HG02852 (cell line): ENCODE measurements at regions not wholly inside any gene's neighbourhood (a gene's known extent, or its start where the extent isn't known, plus 50 kb on each side); places are given as distances from the start of the nearest gene placed in this dataset.
"Not testable (repeated sequence)": the region's sequence is repeated elsewhere in the genome, so short reads cannot be mapped to it uniquely, and the experiment has no call there.

ENCODE experiments used
- ATAC-seq: cut with Tn5 transposase; IDR thresholded peaks from one replicate; pipeline ENCODE4 v1.9.1; 2021; ENCODE audit warnings: mild to moderate bottlenecking, moderate library complexity; ENCODE audit not compliant: unreplicated experiment

DNA sequence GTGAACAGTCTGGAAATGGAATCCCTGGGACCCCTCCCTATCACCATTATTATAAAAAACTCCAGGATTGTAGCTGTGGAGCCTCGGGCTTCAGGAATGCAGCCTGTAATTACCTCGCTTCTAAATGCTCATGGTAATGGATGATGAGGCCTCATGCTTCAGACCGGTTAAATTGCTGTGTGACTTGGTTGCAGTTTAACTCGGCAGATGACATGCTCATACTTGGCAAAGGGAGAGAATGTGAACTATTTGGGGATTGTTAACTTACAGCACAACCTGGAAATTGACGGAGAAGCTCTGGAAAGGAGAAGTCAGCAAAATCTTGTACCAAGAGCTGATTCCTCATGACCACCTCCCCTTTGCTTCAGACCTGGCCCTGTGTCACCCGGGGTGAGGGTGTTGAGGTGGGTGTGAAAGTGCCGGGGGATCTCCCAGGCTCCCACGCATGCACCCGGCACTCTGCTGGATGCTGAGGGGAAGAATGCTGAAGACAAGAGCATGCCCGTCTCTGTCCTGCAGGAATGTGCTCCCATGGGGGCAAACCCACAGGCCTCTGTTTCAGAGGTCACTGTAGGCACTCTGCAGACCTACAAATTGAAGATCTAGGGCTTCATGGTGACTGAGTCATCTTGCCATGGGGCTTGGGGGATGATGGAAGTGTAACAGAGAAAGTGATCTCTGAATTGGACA lies 364.8 kb downstream of the RPS6KC1 start:
- ATAC-seq, result no peak

DNA sequence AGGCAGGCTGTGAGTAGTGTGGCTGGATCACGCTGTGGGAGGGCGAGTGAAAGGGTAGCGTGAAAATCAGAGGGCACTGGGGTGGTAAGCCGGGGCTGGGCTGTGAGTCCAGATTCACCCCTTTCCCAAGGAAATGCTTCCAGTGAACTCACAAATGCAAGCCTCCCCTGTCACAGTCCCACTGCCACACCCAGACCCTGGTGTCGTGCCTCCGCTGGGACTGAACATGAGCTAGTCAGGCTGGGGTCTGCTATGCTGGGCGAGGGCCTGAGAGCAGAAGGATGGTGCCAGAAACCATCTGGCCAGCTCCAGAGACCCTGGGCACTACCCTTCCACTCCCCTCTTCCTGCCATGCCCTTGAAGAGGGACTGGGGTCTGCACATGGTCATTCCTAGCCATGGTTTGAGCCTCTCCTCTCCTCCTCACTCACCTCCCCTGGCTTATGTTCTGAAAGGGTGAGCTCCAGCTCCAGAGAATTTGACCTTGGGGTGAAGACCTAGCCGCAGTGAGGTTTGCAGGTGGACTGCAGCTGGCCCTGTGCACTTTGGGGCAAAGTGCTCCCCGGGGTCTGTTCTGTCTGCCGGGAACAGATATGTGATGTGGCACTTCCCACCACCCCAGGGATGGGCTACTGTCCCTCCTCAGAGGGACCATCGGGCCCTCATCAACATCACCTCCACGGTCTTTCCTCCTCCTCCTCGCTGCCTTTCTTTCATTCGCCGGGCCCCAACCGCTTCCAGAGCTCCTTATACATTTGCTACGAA lies 365.6 kb downstream of the RPS6KC1 start:
- no peak for ATAC-seq

DNA sequence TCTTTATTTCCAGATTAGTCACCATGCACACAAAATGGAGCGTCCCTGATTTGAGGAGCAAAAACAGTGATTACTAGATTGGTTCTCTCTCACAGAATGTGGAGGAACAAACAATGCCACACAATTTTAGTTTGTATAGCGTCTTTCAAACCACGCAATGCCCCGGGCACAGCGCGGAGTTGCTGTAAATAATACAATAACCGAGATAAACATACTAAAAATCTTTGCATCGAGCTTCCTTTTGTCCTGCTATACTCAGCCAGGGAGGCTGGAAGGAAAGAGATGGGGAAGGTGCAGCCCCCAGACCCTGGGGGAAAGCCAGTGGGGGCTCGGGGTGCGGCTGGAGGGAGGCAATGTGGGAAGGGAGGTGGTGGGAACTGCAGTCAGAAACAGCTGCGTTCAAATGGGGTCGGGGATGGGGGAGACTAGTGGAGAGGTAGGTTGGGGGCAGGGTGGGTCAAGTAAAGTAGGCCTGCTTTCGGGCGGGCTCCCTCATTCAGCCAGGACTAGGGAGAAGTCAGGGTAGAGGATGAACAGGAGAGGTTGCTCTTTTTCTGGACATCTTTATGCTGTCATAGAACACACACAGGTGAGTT lies 366.3 kb downstream of the RPS6KC1 start:
- no peak for ATAC-seq

DNA sequence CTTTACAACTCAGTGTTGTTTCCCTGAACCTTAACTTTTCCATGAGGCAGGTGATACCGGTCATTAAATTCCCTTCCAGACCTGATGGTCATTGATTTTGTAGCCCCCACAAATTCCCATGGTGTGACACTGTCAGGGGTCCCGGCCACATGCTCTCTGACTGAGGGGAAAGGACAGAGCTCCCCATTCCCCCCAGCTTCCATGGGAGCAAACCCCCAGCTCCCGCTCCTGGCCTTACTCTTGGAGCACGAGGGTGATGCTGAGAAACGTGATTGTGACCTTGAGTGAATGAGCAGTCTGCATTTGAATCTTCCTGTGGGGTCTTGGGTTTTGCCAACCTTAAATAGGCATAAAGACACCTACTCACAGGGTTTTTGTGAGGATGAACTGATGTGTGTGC lies 366.8 kb downstream of the RPS6KC1 start:
- ATAC-seq, result no peak

DNA sequence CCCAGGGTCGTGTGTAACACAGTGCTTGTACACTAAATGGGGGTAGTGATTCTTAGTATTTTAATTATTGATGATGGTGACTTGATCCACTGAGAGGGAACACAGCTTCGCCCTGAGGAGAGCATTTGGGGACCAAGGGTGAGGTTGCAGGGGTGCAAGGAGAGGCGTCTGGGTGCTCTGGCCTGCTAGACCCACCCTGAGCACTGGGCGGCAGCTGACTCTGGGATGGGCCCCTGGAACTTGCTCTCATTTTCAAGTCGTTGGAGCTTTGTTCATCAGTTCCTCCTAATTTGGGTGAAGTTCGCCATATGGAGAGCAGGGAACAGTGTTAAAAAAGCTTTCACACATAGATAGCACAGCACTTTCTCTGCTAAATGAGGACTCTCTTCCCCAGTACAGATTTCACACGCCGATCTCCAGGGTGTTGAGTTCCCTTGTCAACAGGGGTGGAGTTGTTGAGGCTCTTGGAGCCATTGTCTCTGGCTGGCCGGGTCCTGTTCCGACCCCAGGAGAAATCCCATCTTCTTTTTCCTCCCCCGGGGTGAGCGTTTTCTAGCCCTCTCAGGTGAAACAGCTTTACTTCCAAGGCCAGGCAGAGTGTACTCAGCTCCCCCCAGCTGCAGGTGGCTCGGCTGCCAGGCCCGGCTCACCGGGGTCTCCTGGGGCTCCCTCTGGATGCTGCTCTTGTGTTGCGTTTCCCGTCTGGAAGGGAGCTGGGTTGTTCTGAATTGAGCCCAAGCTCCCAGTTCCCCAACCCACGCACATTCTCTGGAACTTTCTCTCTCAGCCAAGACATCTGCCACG lies 367.4 kb downstream of the RPS6KC1 start:
- no peak for ATAC-seq

DNA sequence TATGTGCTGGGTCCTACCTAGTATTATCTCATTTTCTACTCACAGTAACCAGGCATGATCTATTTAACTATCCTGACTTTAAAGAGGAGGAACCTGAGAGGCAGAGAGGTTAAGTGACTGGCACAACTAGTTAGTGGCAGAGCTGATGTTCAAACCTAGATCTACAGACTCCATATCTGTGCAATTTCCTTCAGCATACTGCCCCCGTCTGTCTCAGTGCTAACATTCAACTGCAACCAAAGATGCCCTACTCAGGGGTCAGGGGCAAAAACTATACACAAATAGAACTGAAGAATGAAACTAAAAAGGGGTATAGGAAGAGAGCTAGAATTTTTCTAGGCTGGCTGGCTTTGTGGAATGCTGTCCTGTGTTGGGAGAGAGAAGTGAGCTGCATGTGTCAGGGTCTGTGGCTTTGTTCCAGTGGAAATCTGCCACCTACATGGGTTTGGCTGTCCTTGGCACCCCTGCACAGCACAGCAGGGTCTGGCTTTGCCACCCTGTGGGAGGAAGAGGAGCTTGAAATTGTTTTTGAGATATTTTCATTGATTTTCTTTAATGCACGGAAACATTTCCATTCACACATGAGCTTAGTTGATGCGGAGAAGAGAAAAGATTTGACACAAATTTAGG lies 368.5 kb downstream of the RPS6KC1 start:
- ATAC-seq, result no peak

DNA sequence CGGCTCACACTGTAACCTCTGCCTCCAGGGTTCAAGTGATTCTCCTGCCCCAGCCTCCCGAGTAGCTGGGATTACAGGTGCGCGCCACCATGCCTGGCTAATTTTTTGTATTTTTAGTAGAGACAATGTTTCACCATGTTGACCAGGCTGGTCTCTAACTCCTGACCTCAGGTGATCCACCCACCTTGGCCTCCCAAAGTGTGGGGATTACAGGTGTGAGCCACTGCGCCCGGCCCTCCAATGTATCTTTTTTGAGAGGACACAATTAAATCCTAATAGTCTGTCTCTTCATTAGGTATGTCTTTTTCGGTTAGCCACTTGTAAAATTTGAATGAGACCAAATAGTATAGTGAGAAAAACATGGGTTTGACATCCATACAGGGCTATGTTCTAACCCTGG lies 370.1 kb downstream of the RPS6KC1 start:
- ATAC-seq, result not testable (repeated sequence)

DNA sequence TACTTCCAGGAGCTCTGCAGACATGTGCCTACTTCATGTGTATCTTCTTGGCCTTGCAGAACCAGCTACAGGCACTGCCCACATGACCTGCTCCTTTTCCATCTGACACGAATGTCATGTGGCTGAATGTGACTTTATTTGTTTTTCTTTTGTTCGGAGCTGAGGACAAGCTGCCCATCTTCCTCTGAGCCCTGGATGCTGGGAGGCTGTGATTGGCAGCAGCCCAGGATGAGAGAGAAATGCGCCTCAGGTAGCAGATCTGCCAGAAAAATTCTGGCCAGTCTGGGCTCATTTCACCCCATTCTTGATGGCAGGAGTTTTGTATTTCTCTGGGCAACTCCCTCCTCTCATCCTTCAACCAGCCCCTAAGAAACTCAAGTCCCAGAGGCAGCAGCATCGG lies 372.0 kb downstream of the RPS6KC1 start:
- ATAC-seq, result no peak

DNA sequence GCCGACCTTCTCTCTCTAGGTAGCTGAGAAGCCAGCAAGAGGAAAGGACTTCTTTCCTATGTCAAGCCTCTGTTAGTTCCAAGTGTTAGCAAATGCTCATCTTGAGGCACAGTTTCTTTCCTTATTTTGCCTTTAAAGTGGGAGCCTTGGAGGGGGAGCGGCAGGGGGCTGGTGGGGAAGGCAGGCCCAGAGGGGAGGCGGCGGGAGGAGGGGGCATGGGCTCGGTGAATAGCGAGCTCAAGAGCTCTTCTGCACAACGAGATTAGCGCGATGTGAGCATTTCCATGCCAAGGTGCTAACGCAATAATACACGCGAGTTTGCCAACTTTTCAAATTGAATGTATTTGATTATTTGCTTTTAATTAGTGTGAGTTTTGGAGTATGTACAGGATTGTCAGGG lies 372.6 kb downstream of the RPS6KC1 start:
- ATAC-seq, result no peak

DNA sequence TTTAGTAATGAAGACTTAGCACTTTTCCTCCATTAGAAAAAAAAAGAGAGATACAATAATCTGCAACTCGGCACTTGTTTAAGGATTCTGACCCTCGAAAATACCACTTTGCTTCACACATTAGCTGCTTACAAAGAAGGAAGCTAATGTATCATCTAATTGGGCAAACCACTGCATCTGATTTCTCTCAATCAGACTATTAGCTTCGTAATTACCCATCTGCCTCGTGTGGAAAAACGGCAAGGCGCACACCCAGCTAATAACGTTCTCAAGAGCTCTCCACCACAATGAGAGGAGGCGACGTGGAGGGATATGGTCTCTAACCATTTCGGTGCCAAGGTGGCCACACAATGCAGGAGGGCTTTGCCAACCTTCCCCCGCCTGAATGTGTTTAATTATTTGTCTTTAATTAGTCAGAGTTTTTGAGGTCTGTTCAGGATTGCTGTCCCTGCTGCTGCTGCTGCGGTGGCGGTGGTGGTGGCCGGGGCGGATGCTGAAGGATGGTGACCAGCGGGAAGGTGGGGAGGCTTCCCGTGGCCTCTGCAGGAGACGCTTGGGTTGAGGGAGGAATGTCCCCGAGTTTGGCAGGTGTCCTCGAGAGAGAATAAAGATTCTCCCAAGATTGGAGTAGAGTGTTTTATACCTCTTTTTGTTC lies 374.5 kb downstream of the RPS6KC1 start:
- ATAC-seq, result no peak

DNA sequence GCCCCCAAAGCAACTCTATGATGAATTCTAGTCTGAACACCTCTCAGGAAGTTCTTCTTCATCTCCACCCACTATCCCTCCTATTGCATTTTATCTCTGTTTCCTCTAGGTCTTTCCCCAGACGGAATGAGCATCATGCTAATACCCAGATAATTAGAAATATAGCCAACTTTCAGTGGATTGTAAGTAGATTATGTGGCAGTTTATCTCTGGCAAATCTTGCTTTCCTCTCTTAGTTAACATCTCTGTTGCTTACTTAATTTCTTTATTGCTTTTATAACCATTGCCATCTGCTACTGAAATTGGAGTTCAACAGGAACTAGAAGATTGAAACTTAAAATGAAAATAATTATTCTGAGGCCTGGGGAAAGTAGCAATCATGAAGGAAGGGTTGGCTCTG lies 378.6 kb downstream of the RPS6KC1 start:
- ATAC-seq, result no peak

DNA sequence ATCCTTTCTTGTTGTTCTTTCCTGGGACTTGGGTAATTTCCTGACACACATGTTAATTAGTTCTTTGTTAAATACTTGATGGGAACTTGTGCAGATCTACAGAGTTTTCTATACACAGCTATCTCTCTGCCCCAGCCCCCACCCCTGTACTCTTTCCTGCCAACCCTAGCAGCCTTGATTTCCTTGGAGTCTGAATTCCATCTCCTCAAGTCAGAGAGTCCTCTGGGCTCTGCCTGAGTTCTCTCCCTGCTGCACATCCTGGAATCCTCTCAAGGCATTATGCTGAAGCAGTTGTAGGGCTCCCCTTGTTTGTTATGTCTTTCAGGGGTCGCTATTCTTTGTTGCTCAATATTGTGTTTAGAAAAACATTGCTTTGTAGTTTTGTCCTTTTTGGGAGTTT lies 384.7 kb downstream of the RPS6KC1 start:
- ATAC-seq, result no peak

DNA sequence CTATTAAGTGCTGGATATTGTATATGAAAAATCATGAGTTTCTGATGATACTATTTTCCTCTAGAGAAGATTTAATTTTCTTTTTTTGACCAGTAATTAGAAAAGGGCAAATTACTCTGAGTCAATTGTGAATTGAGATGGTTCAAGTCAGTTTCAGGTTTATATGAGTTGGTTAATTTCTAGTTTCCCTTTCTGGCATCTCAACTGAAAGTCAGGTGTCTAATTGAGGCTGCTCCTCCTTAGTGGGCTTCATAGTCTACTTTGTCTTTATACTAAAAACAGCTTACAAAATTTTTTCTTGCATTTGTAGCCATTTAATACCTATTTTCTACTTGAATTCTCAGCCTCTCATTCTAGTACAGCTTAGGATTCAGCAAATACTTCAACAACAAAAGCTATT lies 387.3 kb downstream of the RPS6KC1 start:
- ATAC-seq, result no peak

DNA sequence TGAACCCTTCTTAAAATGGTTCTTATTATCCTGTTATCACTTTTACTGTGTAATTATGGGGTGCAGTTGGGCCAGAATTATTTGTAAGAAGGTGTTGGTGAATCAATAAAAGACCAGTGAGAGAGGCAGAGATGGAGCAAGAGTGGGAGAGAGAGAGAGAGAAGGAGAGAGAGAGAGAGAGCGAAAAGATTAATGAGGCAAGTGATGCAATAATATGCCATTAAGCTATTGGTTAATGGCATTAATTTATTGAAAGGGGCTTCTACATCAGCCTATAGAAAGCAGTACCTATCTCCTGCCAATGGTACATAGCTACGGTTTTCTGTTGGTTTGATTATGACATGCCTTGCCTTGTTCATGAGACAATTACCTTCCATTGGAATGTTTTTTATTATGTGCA lies 388.7 kb downstream of the RPS6KC1 start:
- no peak for ATAC-seq

DNA sequence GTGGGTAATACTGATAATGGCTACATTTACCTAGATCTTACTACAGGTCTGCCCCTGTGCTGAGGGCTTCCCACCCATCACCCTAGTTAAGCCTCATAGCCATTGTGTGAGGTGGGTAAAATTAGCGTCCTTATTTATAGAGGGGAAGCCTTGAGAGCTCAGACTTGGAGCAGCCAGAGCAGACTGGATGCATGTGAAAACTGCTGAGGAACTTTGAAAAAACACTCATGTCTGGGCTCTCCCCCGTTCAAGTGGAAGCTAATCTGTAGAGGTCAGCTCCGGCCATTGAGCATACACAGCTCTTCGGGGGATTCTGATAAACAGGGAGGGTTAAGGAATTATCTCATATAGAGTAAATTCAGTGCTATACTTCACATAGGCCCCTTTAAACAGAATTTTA lies 389.7 kb downstream of the RPS6KC1 start:
- ATAC-seq, result no peak

DNA sequence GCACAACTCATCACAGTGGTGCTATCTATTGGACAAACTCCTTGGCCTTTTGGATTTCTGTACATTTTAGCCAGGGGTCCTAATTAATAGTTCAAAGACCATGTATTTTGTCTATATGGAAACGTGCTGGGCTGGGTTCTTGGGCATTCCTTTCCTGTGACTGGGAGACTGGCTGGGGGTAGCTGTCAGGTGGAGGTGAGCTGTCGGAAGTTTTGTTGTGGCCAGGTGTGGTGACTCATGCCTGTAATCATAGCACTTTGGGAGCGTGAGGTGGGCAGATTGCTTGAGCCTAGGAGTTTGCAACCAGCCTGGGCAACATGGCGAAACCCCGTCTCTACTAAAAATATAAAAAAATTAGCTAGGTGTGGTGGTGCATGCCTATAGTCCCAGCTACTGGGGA lies 392.4 kb downstream of the RPS6KC1 start:
- ATAC-seq, result no peak

DNA sequence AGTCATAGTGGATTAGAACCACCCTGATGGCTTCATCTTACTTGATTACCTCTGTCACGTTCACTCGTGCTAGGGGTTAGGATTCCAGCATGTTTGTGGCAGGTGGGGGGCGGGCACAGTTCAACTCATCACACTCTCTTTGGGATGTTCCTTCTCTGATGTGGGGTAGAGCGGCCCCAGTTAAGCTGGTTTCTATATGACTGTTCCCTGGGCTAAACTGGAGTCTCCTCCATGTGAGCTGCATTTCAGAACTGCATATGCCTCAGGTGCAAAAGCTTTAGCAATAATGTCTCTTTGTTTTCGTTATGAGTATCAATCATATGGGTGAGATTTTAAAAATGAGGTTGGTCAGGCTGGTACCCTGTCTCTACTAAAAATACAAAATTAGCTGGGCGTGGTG lies 393.2 kb downstream of the RPS6KC1 start:
- ATAC-seq, result peak; percentile 62

DNA sequence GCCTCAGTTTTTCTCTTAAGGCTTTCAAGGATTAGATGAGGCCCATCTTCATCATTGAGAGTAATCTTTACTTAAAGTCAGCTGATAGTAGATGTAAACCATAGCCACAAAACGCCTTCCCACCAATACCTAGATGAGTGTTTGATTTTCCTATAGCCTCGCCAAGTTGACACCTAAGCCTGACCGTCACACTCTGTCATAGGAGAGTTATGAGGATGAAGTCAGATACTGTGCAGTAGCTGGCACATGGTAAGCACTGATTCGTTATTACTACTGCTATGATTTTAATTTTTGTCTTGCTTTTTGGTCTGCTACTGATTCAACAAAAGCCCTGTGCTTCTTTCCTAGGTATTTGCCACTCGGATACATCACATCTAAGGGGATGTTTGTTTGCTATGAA lies 395.5 kb downstream of the RPS6KC1 start:
- no peak for ATAC-seq

DNA sequence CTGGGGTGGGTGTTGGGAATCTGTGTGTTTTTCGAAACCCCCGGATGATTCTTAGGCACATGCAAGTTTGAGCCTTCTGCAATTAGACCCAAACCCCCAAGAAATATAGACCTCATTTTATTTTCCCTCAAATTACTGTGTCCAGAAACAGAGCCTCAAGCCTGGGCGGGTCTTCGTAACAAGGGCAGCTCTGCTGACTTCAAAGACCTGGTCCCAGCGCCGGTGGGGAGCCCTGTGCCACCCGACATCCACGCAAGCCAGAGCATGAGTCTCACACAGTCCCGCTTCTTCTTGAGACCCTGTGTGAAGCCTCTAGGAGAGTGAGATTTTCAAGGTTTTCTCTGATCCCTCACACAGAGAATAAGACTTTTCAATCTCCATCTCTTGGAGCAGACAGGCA lies 397.3 kb downstream of the RPS6KC1 start:
- no peak for ATAC-seq

DNA sequence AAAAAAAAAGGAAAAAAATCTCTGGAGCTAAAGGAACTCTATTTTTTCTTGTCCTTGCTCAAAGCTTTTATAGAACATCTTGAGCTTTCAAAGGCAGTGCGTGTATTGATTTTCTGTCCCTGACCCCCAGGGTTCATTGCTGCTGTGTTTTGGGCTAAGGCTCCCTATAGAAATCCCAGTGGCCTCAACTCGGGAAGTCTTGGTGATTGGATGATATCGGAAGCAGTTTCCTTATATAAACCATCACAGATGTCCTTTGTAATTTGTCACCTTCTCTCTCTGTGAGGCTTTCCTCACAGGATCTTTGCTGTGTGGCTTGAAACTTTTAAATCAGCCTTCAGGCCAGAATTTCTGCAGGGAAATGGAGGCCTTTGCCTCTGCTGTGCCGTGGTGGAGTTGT lies 397.7 kb downstream of the RPS6KC1 start:
- ATAC-seq, result no peak

DNA sequence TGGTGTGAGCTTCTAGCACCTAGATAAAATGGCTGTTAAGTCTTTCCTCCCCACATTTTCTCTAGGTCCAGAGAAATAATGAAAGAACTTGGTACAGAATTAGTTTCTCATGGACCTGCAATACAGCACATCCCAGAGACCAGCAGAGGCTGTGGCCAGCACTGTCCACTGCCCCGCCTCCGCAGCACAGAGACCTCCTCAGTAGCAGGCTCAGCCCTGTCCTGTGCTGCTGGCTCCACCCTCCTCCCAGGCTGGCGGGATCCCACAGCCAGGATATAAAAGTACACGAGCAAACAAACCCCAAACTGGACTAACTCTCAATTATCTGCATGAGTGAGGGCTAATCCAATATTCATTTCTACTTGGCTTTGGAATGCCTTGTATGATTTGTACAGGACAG lies 401.5 kb downstream of the RPS6KC1 start:
- no peak for ATAC-seq
